ENCODE measurements at regions not wholly inside any gene's neighbourhood (a gene's known extent, or its start where the extent isn't known, plus 50 kb on each side); places are given as distances from the start of the nearest gene placed in this dataset.

GRCh38 chr9:42388846-42389245 is 205.4 kb downstream of the SPATA31A6 start:
- Histone ChIP-seq H3K9ac (replicated peaks in 1 of 4; ENCODE audit: extremely low read depth in 1 of 4, low read depth in 3 of 4, low read length in 3 of 4) (no peak overlapping the region), H4K8ac (ENCODE audit: extremely low read depth, insufficient read depth, low read length) (no peak overlapping the region), H3K14ac (ENCODE audit: insufficient read length) (no peak overlapping the region), H4K20me1 (replicated peaks in 1 of 2; ENCODE audit: control insufficient read depth in 1 of 2, insufficient read depth in 2 of 2, low read length in 2 of 2) (no peaks in the 10 kb centered on the region), H3K23me2 (ENCODE audit: low read depth, low read length) (peaks cover 4% of the 10 kb centered on the region; the same call in 1 of the 2 replicates), H3K27ac (ENCODE audit: low read depth, low read length) (no peak overlapping the region), H2BK12ac (ENCODE audit: low read depth, low read length) (no peak overlapping the region), H3K23ac (ENCODE audit: insufficient read length) (no peak overlapping the region), H3K79me2 (ENCODE audit: control insufficient read depth in 1 of 2, insufficient read depth in 2 of 2, low read length in 2 of 2) (no peaks in the 10 kb centered on the region), H3K79me1 (ENCODE audit: low read depth, low read length) (no peaks in the 10 kb centered on the region; the same call in 1 of the 2 replicates), H2BK5ac (ENCODE audit: low read depth, low read length) (no peak overlapping the region), H3K27me3 (replicated peaks in 1 of 4; ENCODE audit: control insufficient read depth in 3 of 4, extremely low read depth in 1 of 4, insufficient read depth in 3 of 4, low read length in 3 of 4) (no peaks in the 10 kb centered on the region), H3K56ac (replicated peaks; ENCODE audit: insufficient read length, low read depth, low read length) (no peak overlapping the region), H2BK20ac (ENCODE audit: low read length) (no peak overlapping the region), H2BK15ac (ENCODE audit: low read length) (peak overlapping the region; percentile 2; the same call in 1 of the 2 replicates), H3K36me3 (ENCODE audit: control insufficient read depth in 2 of 4, insufficient read depth in 4 of 4, low read length in 3 of 4) (no peaks in the 10 kb centered on the region), H3K18ac (ENCODE audit: extremely low read depth, low read length) (no peak overlapping the region), H3K4ac (replicated peaks; ENCODE audit: insufficient read length, low read depth, low read length) (no peak overlapping the region), H4K5ac (ENCODE audit: insufficient read length, low read depth, low read length) (no peak overlapping the region), H4K91ac (replicated peaks; ENCODE audit: insufficient read length, low read length) (no peak overlapping the region), H2AK5ac (ENCODE audit: low read depth, low read length) (no peak overlapping the region), H3K4me3 (ENCODE audit: extremely low read depth in 1 of 4, insufficient read depth in 2 of 4, low read depth in 3 of 4, low read length in 4 of 4) (no peak overlapping the region), H2BK120ac (replicated peaks; ENCODE audit: low read depth, low read length) (no peak overlapping the region), H3K4me2 (ENCODE audit: insufficient read depth in 1 of 2, low read depth in 2 of 2, low read length in 2 of 2) (no peak overlapping the region), H2AFZ (ENCODE audit: low read length) (0 out of 2 replicates have a peak overlapping the region, but pooled peaks have one; percentile 9), H3K9me3 (ENCODE audit: insufficient read depth in 2 of 2, low read depth in 1 of 2, low read length in 1 of 2) (no peaks in the 10 kb centered on the region), H3K4me1 (replicated peaks in 1 of 4; ENCODE audit: control insufficient read depth in 3 of 4, insufficient read depth in 4 of 4, low read length in 3 of 4) (no peaks in the 10 kb centered on the region)
- FAIRE-seq, result no peak
- ChIA-PET CTCF (ENCODE audit: partially characterized antibody) (interaction anchor here (0.5 to 1.5 kb wide), 3 partner anchors 114 to 145 kb away, joined by 3 to 4 read pairs (median 3); no protein-coding TSS in a partner anchor), POLR2A (ENCODE audit: partially characterized antibody) (no interaction called here)
- WGBS, 2 experiments (ENCODE audit: extremely low coverage in 1 of 2, insufficient coverage in 1 of 2, insufficient read length in 1 of 2, insufficient replicate concordance in 2 of 2, low coverage in 1 of 2, low lambda C conversion rate in 2 of 2, missing lambda C conversion rate in 1 of 2), result 69% methylated on average over 6 of the region's 6 CpGs; no CpG with 5 or more reads in 1 of the 2 experiments
- no peak for DNase-seq (ENCODE audit: low read depth in 1 of 2, low spot score in 2 of 2)
- TF ChIP-seq BACH1 (IDR thresholded peaks at IDR 0.05; ENCODE audit: low read length) (no peak), MAFK (IDR thresholded peaks at IDR 0.05; ENCODE audit: low read depth, low read length) (no peak), SIRT6 (IDR thresholded peaks at IDR 0.05; ENCODE audit: low read length) (no peak), POU5F1 (IDR thresholded peaks at IDR 0.05; ENCODE audit: low read depth, low read length) (peak; percentile 13; the same call in 1 of the 2 replicates), SP1 (IDR thresholded peaks at IDR 0.05; ENCODE audit: low read depth, low read length) (no peak), BRCA1 (IDR thresholded peaks at IDR 0.05; ENCODE audit: low read depth, low read length) (no peak), ATF2 (IDR thresholded peaks at IDR 0.05; ENCODE audit: low read length) (no peak)
